ENCODE measurements at regions not wholly inside any gene's neighbourhood (a gene's known extent, or its start where the extent isn't known, plus 50 kb on each side); places are given as distances from the start of the nearest gene placed in this dataset.

GRCh38 chr4:58048491-58048890 is 938.3 kb upstream of the IGFBP7 start:
- H3K79me2 ChIP-seq (ENCODE audit: insufficient read depth), result no peaks in the 10 kb centered on the region
- no peak overlapping the region for H3K27ac ChIP-seq (ENCODE audit: low read depth in 2 of 2, low read length in 1 of 2)
- ChIA-PET POLR2A (no interaction called here), CTCF (interaction anchor here (1.7 kb wide), 1 partner anchor 8 kb away, joined by 4 read pairs; no protein-coding TSS in a partner anchor)
- H3K27me3 ChIP-seq (ENCODE audit: insufficient read depth), result no peaks in the 10 kb centered on the region
- no peak for TF ChIP-seq NRF1 (IDR thresholded peaks at IDR 0.05; ENCODE audit: low read depth, low read length)
- TF ChIP-seq ELF1 (IDR thresholded peaks at IDR 0.05), result no peak
- no peak for TF ChIP-seq POLR2AphosphoS5 (IDR thresholded peaks at IDR 0.05; ENCODE audit: low read depth, low read length)
- TF ChIP-seq YY1 (IDR thresholded peaks at IDR 0.05; ENCODE audit: low read depth), result no peak
- no peak for TF ChIP-seq JUND (IDR thresholded peaks at IDR 0.05)
- TF ChIP-seq EZH2phosphoT487 (IDR thresholded peaks at IDR 0.05; ENCODE audit: borderline replicate concordance, low read depth), result no peak
- TF ChIP-seq GATA2 (CRISPR knock-in tag; IDR thresholded peaks at IDR 0.05), result no peak
- no peak for TF ChIP-seq MEF2A (IDR thresholded peaks at IDR 0.05; ENCODE audit: borderline replicate concordance, low read depth)
- no peak for TF ChIP-seq SMC3 (IDR thresholded peaks at IDR 0.05; ENCODE audit: low read depth, low read length)
- no peak for TF ChIP-seq CHD2 (IDR thresholded peaks at IDR 0.05; ENCODE audit: low read length, partially characterized antibody)
- WGBS (ENCODE audit: low lambda C conversion rate), result 17% methylated on average over 2 of the region's 2 CpGs
- H3K4me3 ChIP-seq (ENCODE audit: low read depth in 2 of 2, low read length in 1 of 2), result no peak overlapping the region
- H3F3A ChIP-seq (replicated peaks; ENCODE audit: insufficient read depth), result no peaks in the 10 kb centered on the region
- H3K4me1 ChIP-seq (ENCODE audit: control insufficient read depth in 1 of 2, insufficient read depth in 2 of 2, low read depth in 1 of 2, low read length in 1 of 2), result no peaks in the 10 kb centered on the region
- H3K36me3 ChIP-seq (replicated peaks in 1 of 2; ENCODE audit: control insufficient read depth in 1 of 2, insufficient read depth in 2 of 2, low read length in 1 of 2), result no peaks in the 10 kb centered on the region
- DNase-seq, result no peak
- H3K9me2 ChIP-seq, result no peaks in the 10 kb centered on the region
- no peaks in the 10 kb centered on the region for H4K20me1 ChIP-seq (ENCODE audit: insufficient read depth)
- no peak overlapping the region for H2AFZ ChIP-seq (ENCODE audit: low read depth)
- H3K9ac ChIP-seq, result no peak overlapping the region
- no peak overlapping the region for H3K4me2 ChIP-seq
- no peaks in the 10 kb centered on the region for H3K9me3 ChIP-seq

GRCh38 chr4:58042176-58042575 is 932.0 kb upstream of the IGFBP7 start:
- no peaks in the 10 kb centered on the region for H3K9me3 ChIP-seq
- WGBS (ENCODE audit: low lambda C conversion rate), result 38% methylated on average over 1 of the region's 1 CpG
- TF ChIP-seq SMC3 (IDR thresholded peaks at IDR 0.05; ENCODE audit: low read depth, low read length) (no peak), MAX (IDR thresholded peaks at IDR 0.05; ENCODE audit: low read depth) (no peak), GATA2 (CRISPR knock-in tag; IDR thresholded peaks at IDR 0.05) (no peak), GABPA (IDR thresholded peaks at IDR 0.05; ENCODE audit: low read depth) (no peak), NFIC (IDR thresholded peaks at IDR 0.05; ENCODE audit: borderline replicate concordance) (no peak)
- no peak overlapping the region for H3K9ac ChIP-seq
- no peaks in the 10 kb centered on the region; the same call in 1 of the 2 replicates for H3K9me2 ChIP-seq
- DNase-seq, result no peak
- no peak overlapping the region for H3K4me3 ChIP-seq (ENCODE audit: low read depth in 2 of 2, low read length in 1 of 2)
- no peaks in the 10 kb centered on the region for H3K4me1 ChIP-seq (ENCODE audit: control insufficient read depth in 1 of 2, insufficient read depth in 2 of 2, low read depth in 1 of 2, low read length in 1 of 2)
- no peaks in the 10 kb centered on the region for H3K79me2 ChIP-seq (ENCODE audit: insufficient read depth)
- H3K4me2 ChIP-seq, result no peak overlapping the region
- no peaks in the 10 kb centered on the region for H3K27me3 ChIP-seq (ENCODE audit: insufficient read depth)
- no peaks in the 10 kb centered on the region for H3K36me3 ChIP-seq (replicated peaks in 1 of 2; ENCODE audit: control insufficient read depth in 1 of 2, insufficient read depth in 2 of 2, low read length in 1 of 2)
- no peak overlapping the region for H3K27ac ChIP-seq (ENCODE audit: low read depth in 2 of 2, low read length in 1 of 2)
- H2AFZ ChIP-seq (ENCODE audit: low read depth), result no peak overlapping the region
- H4K20me1 ChIP-seq (ENCODE audit: insufficient read depth), result no peaks in the 10 kb centered on the region
- CTCF ChIA-PET, result no interaction called here
- H3F3A ChIP-seq (replicated peaks; ENCODE audit: insufficient read depth), result no peaks in the 10 kb centered on the region
- POLR2A ChIA-PET, result no interaction called here

DNA sequence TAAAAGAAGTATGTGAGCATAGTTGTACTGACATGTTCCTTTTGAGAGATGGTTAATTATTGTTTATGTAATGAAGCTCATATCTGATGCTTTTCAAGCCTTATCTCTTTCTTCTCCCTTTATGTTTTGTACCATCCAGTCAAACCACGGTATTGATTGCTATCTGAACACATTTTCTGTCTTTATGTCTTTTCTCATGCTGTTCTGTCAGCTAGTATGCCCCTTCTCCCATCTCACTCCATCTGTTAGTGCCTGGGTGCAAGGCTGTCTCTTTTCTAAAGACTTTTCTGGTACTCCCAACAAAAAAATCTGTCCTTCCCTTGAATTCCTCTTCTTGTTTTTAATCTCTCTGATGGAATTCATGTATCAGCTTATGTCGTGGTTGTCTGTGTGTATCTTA is 883.8 kb upstream of the IGFBP7 start:
- POLR2A ChIA-PET, result no interaction called here

More for the DNA sequence above, 883.8 kb upstream of the IGFBP7 start:
- Histone ChIP-seq H3K4me1 (ENCODE audit: control insufficient read depth in 1 of 2, insufficient read depth in 2 of 2, low read depth in 1 of 2, low read length in 1 of 2) (no peaks in the 10 kb centered on the region; a peak in 1 of 4 replicates), H3K27me3 (ENCODE audit: insufficient read depth) (no peaks in the 10 kb centered on the region), H3K4me3 (ENCODE audit: low read depth in 2 of 2, low read length in 1 of 2) (no peak overlapping the region), H4K20me1 (ENCODE audit: insufficient read depth) (no peaks in the 10 kb centered on the region), H3K27ac (ENCODE audit: low read depth in 2 of 2, low read length in 1 of 2) (no peak overlapping the region), H3K9me2 (no peaks in the 10 kb centered on the region; the same call in 1 of the 2 replicates), H3K9ac (no peak overlapping the region), H3K79me2 (ENCODE audit: insufficient read depth) (no peaks in the 10 kb centered on the region), H3K9me3 (no peaks in the 10 kb centered on the region), H3K36me3 (replicated peaks in 1 of 2; ENCODE audit: control insufficient read depth in 1 of 2, insufficient read depth in 2 of 2, low read length in 1 of 2) (no peaks in the 10 kb centered on the region), H2AFZ (ENCODE audit: low read depth) (no peak overlapping the region), H3F3A (replicated peaks; ENCODE audit: insufficient read depth) (no peaks in the 10 kb centered on the region), H3K4me2 (no peak overlapping the region)
- peak; percentile 15 for DNase-seq
- TF ChIP-seq MAX (IDR thresholded peaks at IDR 0.05; ENCODE audit: low read depth) (no peak), GATA2 (CRISPR knock-in tag; IDR thresholded peaks at IDR 0.05) (peak; percentile 59)
- 3% methylated on average over 2 of the region's 2 CpGs for WGBS (ENCODE audit: low lambda C conversion rate)
- CTCF ChIA-PET, result interaction anchor here (1.4 kb wide), 1 partner anchor 11 kb away, joined by 3 read pairs; no protein-coding TSS in a partner anchor

All from SK-N-SH (cell line).